C1 segment of cervical spinal cord (tissue), 14 donors: ENCODE measurements at regions not wholly inside any gene's neighbourhood (a gene's known extent, or its start where the extent isn't known, plus 50 kb on each side); places are given as distances from the start of the nearest gene placed in this dataset.
"Not testable (repeated sequence)": the region's sequence is repeated elsewhere in the genome, so short reads cannot be mapped to it uniquely, and the experiment has no call there.

ENCODE experiments used
- DNase-seq, 14 donors: peaks; one replicate each; lab custom pipeline; 2025; lab: John Stamatoyannopoulos, UW

DNA sequence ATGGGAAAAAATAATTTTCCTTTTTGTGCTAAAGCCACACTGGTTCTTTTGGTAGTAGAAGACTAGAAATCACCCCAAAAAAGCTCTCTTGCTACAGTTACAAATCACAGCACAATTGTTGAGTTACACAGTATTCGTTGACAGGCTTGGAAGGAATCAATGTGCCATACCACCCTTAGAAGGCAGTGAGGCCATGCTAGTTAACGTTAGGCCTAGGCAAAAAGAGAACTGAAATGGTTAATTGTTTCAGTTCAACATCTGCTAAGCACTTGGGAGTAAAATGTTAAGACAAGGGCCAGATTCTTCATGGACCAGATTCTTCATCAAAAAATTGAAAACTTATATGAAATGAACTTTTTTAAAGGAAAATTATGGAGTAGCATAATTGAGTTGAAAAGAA lies 626.2 kb downstream of the UTRN start:
- no peak for DNase-seq

- DNase-seq: no peak
Measured at GRCh38 chr6:144912474-144912873, 627.3 kb downstream of the UTRN start.

- DNase-seq: no peak
Measured at GRCh38 chr6:144918073-144918472, 632.9 kb downstream of the UTRN start.

DNA sequence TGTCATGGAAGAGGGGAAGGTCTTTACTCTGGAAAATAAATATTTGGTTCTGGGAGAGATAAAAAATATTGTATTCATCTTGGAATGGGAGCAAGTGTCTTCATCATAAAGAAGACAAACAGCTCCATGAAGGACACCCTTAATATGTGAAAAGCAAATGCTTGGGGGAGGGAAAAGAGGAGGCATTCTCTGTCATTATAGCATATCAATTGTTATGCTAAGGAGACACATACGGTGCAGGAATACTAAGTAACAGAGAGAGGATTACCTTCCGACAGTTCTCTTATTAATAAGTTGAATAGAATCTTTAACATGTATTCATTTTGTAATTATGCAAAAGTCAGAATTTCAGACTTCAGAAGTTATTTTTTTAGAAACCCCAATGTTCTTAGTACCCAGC lies 634.4 kb downstream of the UTRN start:
- DNase-seq: no peak

DNA sequence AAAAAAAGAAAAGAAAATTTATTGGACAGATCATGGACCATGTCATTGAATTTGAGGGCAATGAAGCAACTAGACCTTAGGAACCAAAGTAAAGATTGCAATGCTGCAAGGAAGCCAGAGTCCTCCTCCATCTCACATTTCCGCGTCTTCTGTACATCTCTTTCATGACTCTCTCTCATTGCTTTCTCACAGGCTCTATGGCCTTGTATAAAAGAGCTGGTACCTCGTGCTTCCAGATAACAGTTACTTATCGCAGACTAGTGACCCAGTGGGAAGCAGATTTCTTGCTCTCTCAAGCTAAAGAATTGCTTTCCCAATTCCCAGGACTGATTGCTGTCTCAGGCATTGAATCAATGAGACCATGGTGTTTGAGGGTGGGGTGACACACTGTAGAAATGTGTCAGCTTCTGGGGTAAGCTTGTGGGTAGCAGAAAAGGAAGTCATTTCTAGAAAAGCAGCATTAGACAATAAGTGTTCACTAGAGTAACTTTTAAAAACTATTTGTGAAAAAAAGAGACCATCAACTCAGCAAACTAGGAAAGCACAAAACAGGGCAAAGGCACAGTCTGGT lies 635.3 kb downstream of the UTRN start:
- no peak for DNase-seq

DNA sequence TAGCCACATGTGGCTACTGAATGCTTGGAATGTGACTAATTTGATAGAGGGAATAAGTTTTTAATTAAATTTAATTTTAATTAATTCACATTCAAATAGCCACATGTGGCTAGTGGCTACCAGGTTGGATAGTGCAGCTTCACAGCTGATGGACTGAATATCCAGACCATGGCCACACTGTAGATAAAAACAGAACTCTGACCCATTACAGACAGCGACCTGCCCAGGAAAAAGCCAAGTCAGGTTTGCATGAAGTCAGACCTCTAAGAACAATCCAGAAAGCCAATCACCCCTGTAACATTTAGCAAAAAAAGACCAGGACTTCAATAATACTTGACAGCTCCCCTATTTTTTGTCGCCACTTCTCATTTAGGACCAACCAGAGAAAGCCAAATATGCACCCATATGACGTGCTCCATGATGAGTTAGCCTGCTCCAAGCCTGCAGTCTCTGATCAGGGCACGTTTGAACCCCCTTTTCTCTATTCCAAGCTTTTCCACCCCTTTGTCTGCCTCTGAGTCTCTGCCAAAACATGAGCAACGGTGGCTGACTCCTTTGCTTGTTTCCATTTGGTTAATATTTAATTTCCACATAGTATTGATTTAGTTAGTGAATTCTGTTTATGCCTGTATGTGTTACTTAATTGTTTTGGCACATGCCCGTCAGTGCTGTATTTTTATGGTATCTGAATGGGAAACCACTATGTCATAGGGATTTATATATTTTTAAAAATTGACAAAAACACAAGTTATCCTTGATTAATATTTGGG lies 636.3 kb downstream of the UTRN start:
- DNase-seq: no peak

DNA sequence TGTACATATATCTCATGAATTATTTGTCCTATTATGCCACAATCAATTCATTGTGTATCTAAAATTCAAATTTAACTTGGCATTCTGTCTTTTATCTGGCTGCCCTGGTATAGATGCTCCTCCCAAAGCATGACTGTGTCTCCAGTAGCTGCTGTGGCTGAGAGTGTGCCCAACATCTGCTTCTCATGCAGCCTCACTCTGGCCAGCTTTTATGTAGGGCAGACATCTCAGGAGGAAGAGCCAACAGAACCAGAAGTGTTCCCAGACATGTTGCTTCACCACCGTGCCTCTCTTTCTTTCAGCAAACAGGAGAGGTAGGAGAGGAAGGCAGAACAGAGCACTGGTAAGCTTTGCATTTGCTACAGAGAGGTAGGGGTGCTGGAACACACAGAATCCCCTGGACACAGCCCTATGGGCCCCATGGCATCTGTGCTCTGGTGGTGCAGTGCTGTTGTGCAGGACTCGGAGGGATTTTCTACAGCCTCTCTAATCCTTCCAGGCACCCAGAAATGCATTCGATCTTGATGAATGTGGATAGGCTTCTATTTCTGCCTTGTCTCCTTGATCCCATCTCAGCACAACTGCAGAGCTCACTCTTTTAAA lies 637.1 kb downstream of the UTRN start:
- DNase-seq: no peak

DNA sequence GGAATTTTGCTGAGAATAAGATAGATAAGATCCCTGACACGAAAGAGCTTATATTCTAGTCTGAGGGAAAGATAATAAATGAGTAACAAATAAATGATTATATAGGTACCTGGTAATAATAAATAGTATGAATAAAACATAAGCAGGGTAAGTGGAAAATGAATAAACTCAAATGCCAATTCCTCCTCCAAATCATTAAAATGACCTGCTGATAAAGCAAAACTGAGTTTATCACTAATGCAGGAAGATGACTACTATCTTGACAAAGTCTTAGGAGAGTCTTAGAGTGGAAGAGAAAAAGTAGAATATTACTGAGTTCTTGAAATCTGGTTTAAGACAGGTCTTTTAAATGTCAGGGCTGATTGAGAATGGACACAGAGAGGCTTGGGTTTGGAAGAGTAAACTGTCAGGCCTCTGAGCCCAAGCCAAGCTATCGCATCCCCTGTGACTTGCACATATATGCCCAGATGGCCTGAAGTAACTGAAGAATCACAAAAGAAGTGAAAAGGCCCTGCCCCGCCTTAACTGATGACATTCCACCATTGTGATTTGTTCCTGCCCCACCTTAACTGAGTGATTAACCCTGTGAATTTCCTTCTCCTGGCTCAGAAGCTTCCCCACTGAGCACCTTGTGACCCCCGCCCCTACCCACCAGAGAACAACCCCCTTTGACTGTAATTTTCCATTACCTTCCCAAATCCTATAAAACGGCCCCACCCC lies 637.8 kb downstream of the UTRN start:
- not testable (repeated sequence) for DNase-seq

- DNase-seq: not testable (repeated sequence)
Measured at GRCh38 chr6:144923491-144923787, 638.3 kb downstream of the UTRN start.

DNA sequence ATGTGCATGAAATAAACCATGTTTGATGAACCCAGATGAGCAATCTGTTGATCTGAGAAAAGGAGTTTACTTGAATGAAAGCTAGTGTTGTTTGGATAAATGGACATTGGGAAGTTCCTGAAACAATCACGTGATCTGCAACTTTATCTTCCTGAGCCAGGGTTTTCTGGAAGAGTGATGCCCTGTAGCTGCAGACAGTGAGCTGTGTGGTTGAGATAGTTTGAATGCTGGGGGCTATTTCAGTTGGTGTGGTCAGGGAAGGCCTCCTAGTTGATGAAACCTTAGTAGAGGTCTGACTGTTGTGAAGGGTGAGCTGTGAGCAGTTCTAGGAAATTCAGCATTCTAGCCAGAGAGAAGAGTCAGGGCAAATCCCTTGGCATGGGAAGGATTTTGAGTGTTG lies 643.7 kb downstream of the UTRN start:
- DNase-seq: no peak

DNA sequence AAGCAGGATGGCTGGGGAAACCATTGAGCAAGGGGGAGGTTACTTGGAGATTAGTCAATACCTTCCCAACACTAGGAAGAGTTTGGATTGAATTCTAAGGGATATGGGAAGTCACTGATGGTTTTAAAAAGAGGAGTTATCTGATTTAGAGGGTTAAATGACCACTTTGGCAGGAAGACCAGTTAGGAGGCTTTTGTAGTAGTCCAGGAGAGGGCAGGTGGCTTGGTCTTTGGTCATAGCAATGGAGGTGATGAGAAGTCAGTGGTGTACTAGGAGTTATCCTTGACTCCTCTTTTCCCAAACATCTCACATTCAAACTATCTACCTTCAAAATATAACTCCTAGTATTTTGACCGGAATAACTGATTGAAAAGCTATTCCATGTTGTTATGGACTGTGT lies 644.1 kb downstream of the UTRN start:
- no peak for DNase-seq

DNA sequence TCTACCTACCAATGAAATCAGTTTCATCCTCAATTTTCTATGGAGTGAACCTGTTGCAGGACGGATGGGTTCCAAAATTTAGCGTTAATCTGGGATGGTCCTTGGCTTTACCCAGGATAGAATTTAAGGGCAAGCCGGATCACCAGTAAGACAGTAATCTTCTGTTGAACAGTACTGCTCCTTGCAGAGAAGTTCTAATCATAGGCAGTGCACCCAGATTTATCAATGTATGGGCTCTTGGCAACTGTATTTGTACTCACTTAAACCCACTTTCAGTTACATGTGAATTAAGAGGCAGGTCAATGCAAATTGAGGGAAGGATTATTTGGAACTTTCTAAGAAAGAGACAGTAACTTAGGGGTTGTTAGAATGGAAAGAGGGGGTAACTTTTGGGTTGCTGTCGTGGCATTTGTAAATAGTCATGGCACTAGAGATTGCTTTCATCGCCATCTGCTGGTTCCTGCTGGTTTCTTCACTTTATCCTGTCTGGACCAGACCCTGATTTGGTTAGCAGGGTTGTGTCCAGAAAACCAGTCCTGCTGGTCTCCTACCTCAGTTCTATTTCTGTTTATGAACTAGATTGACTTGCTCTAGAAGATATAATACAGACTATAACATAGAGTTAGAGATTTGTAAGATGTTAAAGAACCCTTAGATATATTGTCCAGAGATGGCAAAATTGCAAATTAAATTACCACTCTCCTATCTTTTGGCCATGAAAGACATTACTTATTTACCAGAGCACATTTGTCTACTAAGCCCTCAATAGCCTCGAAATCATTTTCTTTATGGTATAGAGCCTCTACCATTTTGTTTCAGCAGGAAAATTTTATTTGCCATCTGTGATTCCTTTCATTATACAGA lies 646.3 kb downstream of the UTRN start:
- peak in 2 of 14 donors; percentile 0 to 6 for DNase-seq

DNA sequence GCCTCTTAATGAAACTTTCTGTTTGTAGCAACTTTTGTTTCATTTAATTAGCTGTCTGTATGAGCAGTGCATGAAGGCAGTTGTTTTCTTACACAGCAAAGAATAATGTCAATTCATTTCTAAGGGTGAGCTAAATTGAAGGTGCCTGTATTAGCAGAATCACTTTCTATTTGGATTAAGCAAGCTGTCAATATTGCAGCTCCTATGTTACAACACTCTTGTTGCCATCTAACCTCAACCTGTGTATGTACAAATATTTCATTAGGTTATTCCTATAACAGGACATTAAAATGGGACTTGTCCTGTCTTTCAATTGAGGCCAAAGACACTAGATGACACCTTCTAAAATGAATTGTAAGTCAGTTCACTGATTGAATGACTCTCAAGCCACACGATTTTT lies 647.5 kb downstream of the UTRN start:
- no peak for DNase-seq

DNA sequence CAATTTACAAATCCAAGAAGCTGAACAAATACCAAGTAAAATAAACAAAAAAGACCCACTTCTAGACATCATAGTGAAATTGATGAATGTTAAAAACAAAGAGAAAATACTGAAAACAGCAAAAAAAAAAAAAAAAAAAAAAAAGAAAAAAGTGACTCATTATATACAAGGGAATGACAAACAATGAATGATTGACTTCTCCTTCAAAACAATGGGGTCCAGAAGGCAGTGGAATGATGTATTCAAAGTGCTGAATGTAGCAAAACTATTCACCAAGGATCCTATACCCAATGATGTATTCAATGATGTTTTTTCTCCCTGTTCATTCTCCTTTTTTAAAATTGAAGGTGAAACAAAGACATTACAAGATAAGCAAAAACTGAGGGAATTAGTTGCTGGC lies 650.0 kb downstream of the UTRN start:
- DNase-seq: no peak

DNA sequence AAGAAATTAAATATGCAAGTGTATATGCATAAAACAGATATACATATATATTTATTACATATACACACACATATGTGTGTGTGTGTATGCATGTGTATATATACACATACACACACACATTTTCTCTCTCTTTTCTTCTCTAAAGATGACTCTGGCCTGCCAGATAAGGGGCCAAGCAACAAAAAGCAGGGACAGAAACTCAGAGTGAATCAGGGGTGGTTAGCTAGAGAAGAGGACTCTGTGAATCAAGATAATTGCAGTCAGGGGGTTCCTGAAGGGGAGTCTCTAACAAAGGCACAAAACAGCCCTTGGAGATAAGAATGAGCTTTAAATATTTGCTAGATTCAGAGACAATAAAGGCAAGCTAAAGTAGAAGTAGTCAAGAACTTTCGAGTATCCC lies 650.5 kb downstream of the UTRN start:
- no peak for DNase-seq

DNA sequence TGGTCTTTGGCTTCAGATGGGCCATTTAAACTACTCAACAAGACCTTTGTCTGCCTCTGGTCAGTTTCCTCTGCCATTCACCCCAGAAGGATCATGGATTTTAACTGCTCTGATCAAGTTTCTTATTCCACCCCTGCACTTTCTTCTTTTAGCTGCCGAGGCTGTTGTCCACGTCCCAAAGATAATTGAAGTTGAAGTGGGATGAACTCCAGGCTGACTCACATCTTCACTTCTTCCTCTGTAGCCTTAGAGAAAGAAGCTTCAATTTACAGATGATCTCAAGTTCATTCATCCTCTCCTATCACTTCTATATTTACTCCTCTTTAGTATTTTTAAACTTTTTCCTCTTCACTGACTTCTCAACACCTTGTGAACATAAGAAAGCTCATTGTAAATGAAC lies 651.6 kb downstream of the UTRN start:
- DNase-seq: no peak

- no peak for DNase-seq
Measured at GRCh38 chr6:144939921-144940320, 654.8 kb downstream of the UTRN start.

GRCh38 chr6:144944106-144944505 lies 659.0 kb downstream of the UTRN start:
- DNase-seq: no peak

- no peak for DNase-seq
Measured at GRCh38 chr6:144947398-144947976, 662.4 kb downstream of the UTRN start.

DNA sequence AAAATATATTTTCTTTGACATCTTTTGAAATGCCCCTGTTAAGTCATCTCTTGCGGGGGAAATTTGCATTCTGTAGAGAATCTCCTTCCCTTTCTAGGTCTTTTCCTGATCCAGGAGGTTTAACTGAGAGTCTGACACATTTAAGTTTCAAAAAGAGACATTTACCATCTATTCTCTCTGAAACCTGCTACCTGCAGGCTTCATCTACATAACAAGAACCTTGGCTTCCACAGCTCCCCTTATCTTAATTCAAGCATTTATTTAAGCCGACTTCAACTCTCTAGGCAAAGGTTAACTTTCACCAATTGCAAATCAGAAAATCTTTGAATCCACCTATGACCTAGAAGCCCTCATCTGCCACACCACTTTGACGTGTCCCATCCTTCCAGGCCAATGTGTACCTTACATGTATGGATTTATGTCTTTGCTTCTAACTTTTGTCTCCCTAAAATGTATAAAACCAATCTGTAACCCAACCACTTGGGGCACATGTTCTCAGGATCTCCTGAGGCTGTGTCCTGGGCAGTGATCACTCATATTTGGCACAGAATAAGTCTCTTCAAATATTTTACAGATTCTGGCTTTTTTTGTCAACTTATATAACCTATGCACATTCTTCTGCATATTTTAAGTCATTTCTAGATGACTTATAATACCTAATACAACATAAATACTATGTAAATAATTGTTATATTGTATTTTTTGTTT lies 666.7 kb downstream of the UTRN start:
- DNase-seq: no peak
